Medulla oblongata (tissue), 1 donor: ENCODE measurements at regions not wholly inside any gene's neighbourhood (a gene's known extent, or its start where the extent isn't known, plus 50 kb on each side); places are given as distances from the start of the nearest gene placed in this dataset.
"Not testable (repeated sequence)": the region's sequence is repeated elsewhere in the genome, so short reads cannot be mapped to it uniquely, and the experiment has no call there.

ENCODE experiments used
- DNase-seq: peaks from one replicate; pipeline ENCODE4 v3.0.0-alpha.2; 2015; ENCODE audit errors: extremely low spot score

GRCh38 chr11:19627566-19627965 lies 85.1 kb upstream of the NAV2 start:
- DNase-seq = no peak

DNA sequence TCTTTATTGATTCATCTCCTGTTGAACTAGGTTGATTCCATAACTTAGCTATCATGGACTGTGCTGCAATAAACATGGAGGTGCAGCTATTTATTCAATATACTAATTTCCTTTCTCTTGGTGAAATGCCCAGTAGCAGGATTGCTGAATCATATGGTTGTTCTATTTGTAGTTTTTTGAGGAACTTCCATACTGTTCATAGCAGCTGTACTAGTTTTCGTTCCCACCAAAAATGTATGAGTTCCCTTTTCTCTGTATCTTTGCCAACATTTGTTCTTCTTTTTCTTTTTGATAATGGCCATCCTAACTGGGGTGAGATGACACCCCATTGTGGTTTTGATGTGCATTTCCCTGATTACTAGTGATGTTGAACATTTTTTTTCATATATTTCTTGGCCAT lies 87.2 kb upstream of the NAV2 start:
- DNase-seq = peak; percentile 59

DNA sequence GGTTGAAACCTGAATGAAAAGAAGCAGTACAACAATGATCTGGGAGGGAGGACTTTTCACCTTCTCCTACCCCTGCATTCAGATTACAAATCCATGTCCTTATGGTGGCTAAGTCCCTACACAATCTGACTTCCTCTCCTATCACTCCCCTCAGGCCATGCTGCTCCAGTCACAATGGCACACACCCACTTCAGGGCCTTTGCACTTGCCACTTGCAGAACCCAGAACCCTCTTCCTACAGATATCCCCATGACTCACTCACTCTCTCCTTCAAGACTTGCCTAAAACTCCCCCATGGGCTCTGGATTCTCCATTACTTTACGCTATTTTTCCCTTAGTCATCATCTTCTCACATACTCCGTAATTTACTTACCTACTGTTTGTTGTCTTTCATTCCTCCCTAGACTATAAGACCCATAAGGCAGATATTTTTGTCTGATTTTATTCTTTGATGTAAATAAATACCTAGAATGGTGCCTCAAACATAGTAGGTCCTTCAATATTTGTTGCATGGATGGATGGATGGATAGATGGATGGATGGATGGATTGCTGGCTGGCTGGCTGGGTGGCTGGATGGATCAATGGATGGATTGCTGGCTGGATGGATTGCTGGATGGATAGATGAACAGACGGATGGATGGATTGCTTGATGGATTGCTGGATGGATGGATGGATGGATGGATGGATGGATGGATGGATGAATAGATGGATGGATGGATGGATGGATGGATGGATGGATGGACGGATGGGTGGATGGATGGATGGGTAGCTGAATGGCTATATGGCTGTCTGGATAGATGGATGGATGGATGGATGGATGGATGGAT lies 94.7 kb upstream of the NAV2 start:
- DNase-seq = no peak

GRCh38 chr11:19615341-19616183 lies 97.1 kb upstream of the NAV2 start:
- DNase-seq = no peak

DNA sequence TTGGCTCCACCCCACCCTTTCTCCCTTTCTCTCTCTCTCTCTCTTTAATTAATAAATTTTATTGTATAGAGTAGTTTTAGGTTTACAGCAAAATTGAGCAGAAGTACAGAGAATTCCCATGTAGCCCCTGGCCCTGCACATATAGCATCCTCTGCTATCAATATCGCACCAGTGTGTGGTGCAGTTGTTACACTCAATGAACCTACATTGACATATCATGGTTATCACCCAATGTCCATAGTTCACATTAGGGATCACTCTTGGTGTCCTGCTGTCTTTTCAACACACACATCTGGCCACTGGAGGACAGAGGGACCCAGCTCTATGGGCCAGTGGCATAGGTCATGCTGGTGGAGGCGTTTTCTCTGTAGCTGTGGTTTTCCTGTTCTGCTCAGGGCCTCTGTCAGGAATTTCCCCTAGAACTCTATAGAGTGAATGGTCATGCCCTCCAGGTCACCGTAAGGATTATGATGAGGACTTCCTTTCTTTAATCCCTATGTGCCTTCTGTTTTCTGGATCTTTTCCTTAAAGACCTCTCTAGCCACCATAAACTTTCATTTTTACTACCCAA lies 98.2 kb upstream of the NAV2 start:
- DNase-seq = peak; percentile 28

GRCh38 chr11:19612025-19612424 lies 100.6 kb upstream of the NAV2 start:
- DNase-seq = not testable (repeated sequence)

- no peak for DNase-seq
These were observed 104.8 kb upstream of the NAV2 start for GRCh38 chr11:19607656-19608360.

- DNase-seq = no peak
These were observed 105.6 kb upstream of the NAV2 start for GRCh38 chr11:19606856-19607655.

DNA sequence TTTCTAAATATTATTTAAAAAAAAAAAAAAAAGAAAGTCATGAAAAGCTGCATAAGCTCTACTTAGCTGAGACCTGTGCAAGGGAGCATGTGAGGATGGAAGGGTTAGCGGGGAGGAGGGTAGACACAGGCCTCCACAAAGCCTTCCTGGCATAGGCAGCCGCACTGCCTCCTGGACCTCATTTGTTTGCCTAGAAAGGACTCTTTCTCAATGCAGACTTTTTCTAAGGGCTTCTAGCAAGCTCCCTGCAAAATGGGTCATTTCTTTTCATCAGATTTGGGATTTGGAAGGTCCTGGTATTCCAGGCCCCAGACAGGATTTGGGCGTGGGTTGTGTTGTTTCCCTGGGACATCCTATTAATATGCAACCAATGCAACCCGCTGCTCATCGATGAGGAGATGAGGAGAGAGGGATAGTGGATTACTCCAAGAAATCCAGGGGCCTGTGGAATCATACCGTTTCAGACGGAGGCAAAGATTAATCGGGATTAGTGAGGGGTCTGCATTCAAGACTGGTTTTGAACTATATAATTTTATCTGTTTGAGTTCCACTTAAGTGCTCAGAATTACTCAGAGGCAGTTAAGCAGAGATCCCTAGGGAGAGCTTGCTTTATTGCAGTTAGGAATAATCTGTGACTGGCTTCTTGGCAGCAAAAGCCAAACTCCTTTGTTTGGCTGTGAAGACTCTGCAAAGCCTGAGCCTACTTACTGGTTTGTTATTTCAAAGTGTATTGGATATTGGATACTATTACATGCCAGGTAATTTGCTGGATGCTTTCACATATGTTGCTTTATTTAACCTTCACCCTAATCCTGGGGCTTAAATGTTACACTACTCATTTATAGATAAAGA lies 106.9 kb upstream of the NAV2 start:
- peak; percentile 52 for DNase-seq

GRCh38 chr11:19604679-19605375 lies 107.8 kb upstream of the NAV2 start:
- no peak for DNase-seq

DNA sequence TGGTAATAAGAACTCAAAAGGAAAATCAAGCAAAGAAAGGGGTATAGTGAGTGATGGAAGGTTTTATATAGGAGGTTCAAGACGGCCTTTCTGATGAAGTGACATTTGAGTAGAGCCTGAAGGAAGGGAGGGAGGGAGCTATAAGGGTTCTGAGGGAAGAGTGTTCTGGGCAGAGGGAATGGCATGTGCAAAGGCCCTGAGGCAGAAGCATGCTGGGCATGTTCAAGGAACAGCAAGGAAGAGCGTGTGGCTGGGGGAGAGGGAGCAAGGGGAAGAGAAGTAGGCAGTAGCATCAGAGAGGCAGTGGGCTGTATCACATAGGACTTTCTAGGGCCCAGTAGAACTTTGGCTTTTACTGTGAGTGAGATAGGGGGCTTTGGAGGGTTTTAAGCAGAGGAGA lies 108.9 kb upstream of the NAV2 start:
- no peak for DNase-seq

DNA sequence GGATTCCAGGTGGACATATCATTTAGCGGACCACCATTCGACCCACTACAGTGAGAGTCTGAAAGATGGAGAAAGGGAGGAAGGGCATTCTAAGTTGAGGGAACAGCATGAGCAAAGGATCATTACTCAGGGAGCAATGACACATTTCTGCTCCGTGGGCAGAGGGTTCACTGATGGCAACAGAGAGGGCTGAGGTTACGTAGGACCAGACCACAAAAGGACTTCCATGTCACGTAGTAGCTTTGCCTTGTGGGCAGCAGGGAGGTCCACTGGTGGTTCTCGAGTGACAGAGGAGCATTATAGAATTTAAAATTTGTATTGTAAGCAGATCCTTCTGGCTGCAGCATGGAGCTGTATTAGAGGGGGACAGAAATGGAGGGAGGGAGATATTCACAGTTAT lies 109.7 kb upstream of the NAV2 start:
- no peak for DNase-seq

DNA sequence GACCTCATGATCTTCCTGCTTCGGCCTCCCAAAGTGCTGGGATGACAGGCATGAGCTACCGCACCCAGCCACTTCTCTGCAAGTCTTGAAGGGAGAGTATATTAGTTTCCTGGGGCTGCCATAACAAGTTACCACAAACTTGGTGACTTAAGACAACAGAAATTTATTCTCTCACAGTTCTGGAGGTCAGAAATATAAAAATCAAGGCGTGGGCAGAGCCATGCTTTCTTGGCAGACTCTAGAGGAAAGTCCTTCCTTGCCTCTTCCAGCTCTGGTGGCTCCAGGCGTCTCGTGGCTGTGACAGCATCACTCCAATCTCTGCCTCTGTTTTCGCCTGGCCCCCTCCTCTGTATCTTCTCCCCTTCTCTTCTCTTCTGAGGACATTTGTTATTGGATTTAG lies 110.2 kb upstream of the NAV2 start:
- no peak for DNase-seq

DNA sequence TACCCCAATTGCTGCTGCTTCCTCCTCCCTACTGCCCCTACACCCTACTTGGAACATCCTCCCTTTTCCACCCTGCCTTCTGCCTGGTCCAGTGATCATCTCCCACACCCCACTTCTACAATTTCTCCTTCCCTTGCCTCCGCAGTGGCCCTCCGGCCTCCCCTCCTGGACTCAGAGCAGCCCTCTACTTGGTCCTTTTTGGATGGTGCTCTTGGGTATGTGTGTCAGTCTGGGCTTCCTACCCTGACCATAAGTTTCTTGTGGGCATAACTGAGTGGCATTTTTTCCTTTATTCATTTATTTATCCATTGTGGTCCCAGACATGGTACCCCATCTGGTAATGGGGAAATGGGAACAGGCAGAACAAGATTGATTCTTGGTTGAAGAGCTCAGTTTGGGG lies 111.4 kb upstream of the NAV2 start:
- DNase-seq = no peak

GRCh38 chr11:19599681-19600080 lies 113.0 kb upstream of the NAV2 start:
- DNase-seq = no peak

GRCh38 chr11:19598876-19599486 lies 113.7 kb upstream of the NAV2 start:
- DNase-seq = no peak

GRCh38 chr11:19598456-19598855 lies 114.2 kb upstream of the NAV2 start:
- no peak for DNase-seq

DNA sequence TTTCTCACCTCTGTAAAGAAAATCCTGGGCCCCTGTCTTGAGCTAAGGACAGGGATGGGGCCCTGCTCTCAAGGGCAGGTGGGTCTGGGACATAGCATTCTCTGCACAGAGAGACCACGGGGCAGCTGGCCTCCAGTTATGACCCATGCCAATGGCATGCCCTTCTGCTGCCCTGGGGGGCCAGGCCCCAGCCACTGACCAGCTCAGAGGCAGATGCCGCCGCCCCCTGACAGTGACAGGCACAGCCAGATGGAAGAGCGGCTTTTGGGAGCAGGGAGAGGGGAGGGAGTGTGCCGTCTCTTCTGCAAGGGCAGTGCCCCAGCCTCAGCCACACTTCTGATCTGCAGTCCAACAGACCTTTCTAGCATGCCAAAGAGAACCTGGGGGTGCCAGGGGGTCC lies 114.8 kb upstream of the NAV2 start:
- DNase-seq = no peak

- no peak for DNase-seq
These were observed 115.4 kb upstream of the NAV2 start for GRCh38 chr11:19597206-19597605.
